ENCODE measurements at regions not wholly inside any gene's neighbourhood (a gene's known extent, or its start where the extent isn't known, plus 50 kb on each side); places are given as distances from the start of the nearest gene placed in this dataset.
"Not testable (repeated sequence)": the region's sequence is repeated elsewhere in the genome, so short reads cannot be mapped to it uniquely, and the experiment has no call there.

DNA sequence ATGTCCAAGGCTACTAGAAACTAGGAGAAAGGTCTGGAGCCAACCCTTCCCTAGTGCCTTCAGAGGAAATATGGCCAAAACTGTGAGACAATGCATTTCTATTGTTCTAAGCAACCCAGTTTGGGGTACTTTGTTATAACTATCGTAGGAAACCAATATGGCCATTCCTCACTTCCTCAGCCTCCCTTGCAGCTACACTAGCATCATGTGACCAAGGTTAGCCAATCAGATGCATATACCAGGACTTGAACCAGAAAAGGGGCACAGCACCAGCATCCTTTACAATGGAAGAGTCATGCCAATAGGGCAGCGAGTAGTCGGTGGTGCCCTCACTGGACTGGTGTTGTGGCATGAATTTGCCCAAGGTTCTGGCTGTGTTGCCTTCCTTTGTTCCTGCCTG is 464.0 kb downstream of the TMEM114 start:
- no peaks in the 10 kb centered on the region for H3K27me3 ChIP-seq (replicated peaks; ENCODE audit: control insufficient read depth, insufficient read depth, low read length)
- no peak for DNase-seq (ENCODE audit: extremely low read depth, insufficient read length)
- no peaks in the 10 kb centered on the region for H3K36me3 ChIP-seq (ENCODE audit: control insufficient read depth, insufficient read depth, low read length)
- no peak overlapping the region for H3K4me3 ChIP-seq (replicated peaks; ENCODE audit: low read depth, low read length)
- TF ChIP-seq, protein P1, sequence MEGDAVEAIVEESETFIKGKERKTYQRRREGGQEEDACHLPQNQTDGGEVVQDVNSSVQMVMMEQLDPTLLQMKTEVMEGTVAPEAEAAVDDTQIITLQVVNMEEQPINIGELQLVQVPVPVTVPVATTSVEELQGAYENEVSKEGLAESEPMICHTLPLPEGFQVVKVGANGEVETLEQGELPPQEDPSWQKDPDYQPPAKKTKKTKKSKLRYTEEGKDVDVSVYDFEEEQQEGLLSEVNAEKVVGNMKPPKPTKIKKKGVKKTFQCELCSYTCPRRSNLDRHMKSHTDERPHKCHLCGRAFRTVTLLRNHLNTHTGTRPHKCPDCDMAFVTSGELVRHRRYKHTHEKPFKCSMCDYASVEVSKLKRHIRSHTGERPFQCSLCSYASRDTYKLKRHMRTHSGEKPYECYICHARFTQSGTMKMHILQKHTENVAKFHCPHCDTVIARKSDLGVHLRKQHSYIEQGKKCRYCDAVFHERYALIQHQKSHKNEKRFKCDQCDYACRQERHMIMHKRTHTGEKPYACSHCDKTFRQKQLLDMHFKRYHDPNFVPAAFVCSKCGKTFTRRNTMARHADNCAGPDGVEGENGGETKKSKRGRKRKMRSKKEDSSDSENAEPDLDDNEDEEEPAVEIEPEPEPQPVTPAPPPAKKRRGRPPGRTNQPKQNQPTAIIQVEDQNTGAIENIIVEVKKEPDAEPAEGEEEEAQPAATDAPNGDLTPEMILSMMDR (IDR thresholded peaks at IDR 0.05; ENCODE audit: insufficient read depth, low read length, poor library complexity, severe bottlenecking) = no peak

DNA sequence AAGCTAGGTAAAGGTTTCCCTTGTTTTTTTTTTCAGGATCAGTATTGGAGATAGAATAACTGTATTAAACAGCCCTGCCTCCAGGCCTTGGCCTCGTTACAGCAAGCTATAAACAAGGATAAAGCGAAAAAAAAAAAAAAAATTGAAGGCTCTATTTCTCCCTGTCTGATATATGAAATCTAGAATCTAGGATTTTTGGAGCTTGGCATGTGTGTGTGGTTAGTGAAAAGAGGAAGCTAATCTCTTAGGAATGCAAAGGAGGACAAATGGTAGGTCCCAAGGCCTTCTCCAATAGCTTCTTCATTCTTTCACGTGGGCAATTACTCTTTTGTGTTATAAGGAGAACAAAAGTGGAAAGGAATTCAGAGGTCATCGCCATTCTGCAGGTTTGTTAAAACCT is 470.3 kb downstream of the TMEM114 start:
- TF ChIP-seq, protein P1 (IDR thresholded peaks at IDR 0.05; ENCODE audit: insufficient read depth, low read length, poor library complexity, severe bottlenecking) = no peak
- H3K4me3 ChIP-seq (replicated peaks; ENCODE audit: low read depth, low read length) = no peak overlapping the region
- DNase-seq (ENCODE audit: extremely low read depth, insufficient read length) = no peak

DNA sequence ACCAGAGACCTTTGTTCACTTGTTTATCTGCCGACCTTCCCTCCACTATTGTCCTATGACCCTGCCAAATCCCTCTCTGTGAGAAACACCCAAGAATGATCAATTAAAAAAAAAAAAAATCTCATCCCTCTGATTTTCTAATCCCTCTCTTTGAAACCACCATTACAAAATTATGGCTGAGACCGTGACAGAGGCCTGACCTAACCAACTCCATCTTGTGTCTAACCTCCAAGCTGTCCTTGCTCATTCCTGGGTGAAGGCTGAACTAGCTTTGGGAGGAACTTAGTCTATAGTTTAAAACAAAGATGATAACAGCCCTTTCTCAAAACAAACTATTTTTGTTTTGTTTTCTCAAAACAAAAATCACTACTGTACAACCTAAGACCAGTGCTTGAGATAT is 474.5 kb downstream of the TMEM114 start:
- Histone ChIP-seq H3K4me3 (replicated peaks; ENCODE audit: low read depth, low read length) (no peak overlapping the region), H3K36me3 (ENCODE audit: control insufficient read depth, insufficient read depth, low read length) (no peaks in the 10 kb centered on the region), H3K27me3 (replicated peaks; ENCODE audit: control insufficient read depth, insufficient read depth, low read length) (no peaks in the 10 kb centered on the region)
- TF ChIP-seq, protein P1 (IDR thresholded peaks at IDR 0.05; ENCODE audit: insufficient read depth, low read length, poor library complexity, severe bottlenecking) = no peak
- DNase-seq (ENCODE audit: extremely low read depth, insufficient read length) = no peak

More for the DNA sequence above, 470.3 kb downstream of the TMEM114 start:
- no peaks in the 10 kb centered on the region for H3K27me3 ChIP-seq (replicated peaks; ENCODE audit: control insufficient read depth, insufficient read depth, low read length)
- H3K36me3 ChIP-seq (ENCODE audit: control insufficient read depth, insufficient read depth, low read length) = no peaks in the 10 kb centered on the region

DNA sequence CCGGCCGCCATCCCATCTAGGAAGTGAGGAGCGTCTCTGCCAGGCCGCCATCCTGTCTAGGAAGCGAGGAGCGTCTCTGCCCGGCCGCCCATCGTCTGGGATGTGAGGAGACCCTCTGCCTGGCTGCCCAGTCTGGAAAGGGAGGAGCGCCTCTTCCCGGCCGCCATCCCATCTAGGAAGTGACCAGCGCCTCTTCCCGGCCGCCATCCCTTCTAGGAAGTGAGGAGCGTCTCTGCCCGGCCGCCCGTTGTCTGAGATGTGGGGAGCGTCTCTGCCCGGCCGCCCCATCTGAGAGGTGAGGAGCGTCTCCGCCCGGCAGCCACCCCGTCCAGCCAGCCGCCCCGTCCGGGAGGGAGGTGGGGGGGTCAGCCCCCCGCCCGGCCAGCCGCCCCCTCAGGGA is 475.4 kb downstream of the TMEM114 start:
- H3K36me3 ChIP-seq (ENCODE audit: control insufficient read depth, insufficient read depth, low read length); H3K27me3 ChIP-seq (replicated peaks; ENCODE audit: control insufficient read depth, insufficient read depth, low read length); DNase-seq (ENCODE audit: extremely low read depth, insufficient read length); H3K4me3 ChIP-seq (replicated peaks; ENCODE audit: low read depth, low read length): not testable (repeated sequence)

DNA sequence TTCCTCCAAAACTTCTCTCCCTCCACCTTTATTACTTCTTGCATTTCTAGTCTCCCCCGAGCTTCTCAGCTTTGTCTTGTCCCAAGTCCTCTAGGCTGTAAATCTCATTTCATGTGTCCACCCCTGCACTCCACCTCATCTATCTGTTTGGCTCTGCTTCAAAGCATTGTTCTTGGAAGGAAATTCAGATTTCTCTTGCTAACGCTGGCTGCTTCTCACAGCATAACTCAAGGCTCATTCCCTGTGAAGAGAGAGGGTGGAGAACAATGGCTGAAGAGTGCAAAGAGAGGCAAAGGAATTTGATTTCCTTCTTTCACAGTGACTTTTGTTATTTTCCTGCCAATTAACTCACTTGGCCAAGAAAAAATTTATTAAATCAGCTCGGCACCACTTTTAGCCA is 476.5 kb downstream of the TMEM114 start:
- no peaks in the 10 kb centered on the region for H3K27me3 ChIP-seq (replicated peaks; ENCODE audit: control insufficient read depth, insufficient read depth, low read length)

GRCh38 chr16:8110572-8111514 is 479.5 kb downstream of the TMEM114 start:
- Histone ChIP-seq H3K27me3 (replicated peaks; ENCODE audit: control insufficient read depth, insufficient read depth, low read length) (no peaks in the 10 kb centered on the region), H3K4me3 (replicated peaks; ENCODE audit: low read depth, low read length) (no peak overlapping the region), H3K36me3 (ENCODE audit: control insufficient read depth, insufficient read depth, low read length) (no peaks in the 10 kb centered on the region)
- no peak for DNase-seq (ENCODE audit: extremely low read depth, insufficient read length)
- TF ChIP-seq, protein P1 (IDR thresholded peaks at IDR 0.05; ENCODE audit: insufficient read depth, low read length, poor library complexity, severe bottlenecking) = no peak

More for the DNA sequence above, 476.5 kb downstream of the TMEM114 start:
- Histone ChIP-seq H3K36me3 (ENCODE audit: control insufficient read depth, insufficient read depth, low read length) (no peaks in the 10 kb centered on the region), H3K4me3 (replicated peaks; ENCODE audit: low read depth, low read length) (no peak overlapping the region)
- no peak for DNase-seq (ENCODE audit: extremely low read depth, insufficient read length)
- TF ChIP-seq, protein P1 (IDR thresholded peaks at IDR 0.05; ENCODE audit: insufficient read depth, low read length, poor library complexity, severe bottlenecking) = no peak
